ENCODE measurements at regions not wholly inside any gene's neighbourhood (a gene's known extent, or its start where the extent isn't known, plus 50 kb on each side); places are given as distances from the start of the nearest gene placed in this dataset.

GRCh38 chr5:167918813-167919483 is 372.5 kb upstream of the WWC1 start:
- H3K36me3 ChIP-seq (ENCODE audit: control insufficient read depth in 3 of 3, insufficient read depth in 3 of 3, low read length in 3 of 3): no peaks in the 10 kb centered on the region
- H3K27ac ChIP-seq (ENCODE audit: low read depth, low read length): no peak overlapping the region
- H3K4me3 ChIP-seq (ENCODE audit: low read length in 3 of 3): no peak overlapping the region
- H3K9me3 ChIP-seq (ENCODE audit: control insufficient read depth in 3 of 3, low read length in 3 of 3): no peaks in the 10 kb centered on the region
- H3K27me3 ChIP-seq (ENCODE audit: control insufficient read depth in 3 of 3, insufficient read depth in 3 of 3, low read length in 3 of 3): no peaks in the 10 kb centered on the region
- no peaks in the 10 kb centered on the region for H3K4me1 ChIP-seq (ENCODE audit: control insufficient read depth in 3 of 3, insufficient read depth in 3 of 3, low read length in 3 of 3)
- H3K9ac ChIP-seq (ENCODE audit: low read depth in 1 of 3, low read length in 3 of 3): no peak overlapping the region

DNA sequence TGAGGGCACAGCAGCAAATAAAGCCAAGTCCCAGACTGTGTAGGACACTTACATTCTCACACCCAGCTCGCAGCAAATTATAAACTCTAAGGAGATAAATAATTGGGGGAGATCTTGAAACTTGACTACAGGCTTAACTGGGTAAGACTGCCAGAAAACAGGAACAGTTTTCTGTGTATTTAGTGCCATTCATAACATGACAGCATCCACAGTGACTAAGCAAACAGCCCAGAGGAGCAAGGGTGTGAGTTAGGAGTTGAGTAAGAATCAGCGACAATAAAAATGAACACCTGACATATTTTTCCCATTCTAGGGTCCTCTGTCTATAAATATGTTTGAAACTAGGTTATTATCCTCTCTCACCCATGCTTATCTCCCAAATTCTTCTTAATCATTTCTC is 370.9 kb upstream of the WWC1 start:
- H3K27ac ChIP-seq (ENCODE audit: low read depth, low read length): no peak overlapping the region
- H3K36me3 ChIP-seq (ENCODE audit: control insufficient read depth in 3 of 3, insufficient read depth in 3 of 3, low read length in 3 of 3): no peaks in the 10 kb centered on the region
- H3K9ac ChIP-seq (ENCODE audit: low read depth in 1 of 3, low read length in 3 of 3): no peak overlapping the region
- no peaks in the 10 kb centered on the region for H3K9me3 ChIP-seq (ENCODE audit: control insufficient read depth in 3 of 3, low read length in 3 of 3)
- no peak overlapping the region for H3K4me3 ChIP-seq (ENCODE audit: low read length in 3 of 3)
- no peaks in the 10 kb centered on the region for H3K4me1 ChIP-seq (ENCODE audit: control insufficient read depth in 3 of 3, insufficient read depth in 3 of 3, low read length in 3 of 3)
- H3K27me3 ChIP-seq (ENCODE audit: control insufficient read depth in 3 of 3, insufficient read depth in 3 of 3, low read length in 3 of 3): no peaks in the 10 kb centered on the region

GRCh38 chr5:167921796-167922195 is 369.6 kb upstream of the WWC1 start:
- Histone ChIP-seq H3K4me1 (ENCODE audit: control insufficient read depth in 3 of 3, insufficient read depth in 3 of 3, low read length in 3 of 3) (no peaks in the 10 kb centered on the region), H3K9me3 (ENCODE audit: control insufficient read depth in 3 of 3, low read length in 3 of 3) (no peaks in the 10 kb centered on the region), H3K4me3 (ENCODE audit: low read length in 3 of 3) (no peak overlapping the region), H3K36me3 (ENCODE audit: control insufficient read depth in 3 of 3, insufficient read depth in 3 of 3, low read length in 3 of 3) (no peaks in the 10 kb centered on the region), H3K27ac (ENCODE audit: low read depth, low read length) (no peak overlapping the region), H3K9ac (ENCODE audit: low read depth in 1 of 3, low read length in 3 of 3) (no peak overlapping the region), H3K27me3 (ENCODE audit: control insufficient read depth in 3 of 3, insufficient read depth in 3 of 3, low read length in 3 of 3) (no peaks in the 10 kb centered on the region)

DNA sequence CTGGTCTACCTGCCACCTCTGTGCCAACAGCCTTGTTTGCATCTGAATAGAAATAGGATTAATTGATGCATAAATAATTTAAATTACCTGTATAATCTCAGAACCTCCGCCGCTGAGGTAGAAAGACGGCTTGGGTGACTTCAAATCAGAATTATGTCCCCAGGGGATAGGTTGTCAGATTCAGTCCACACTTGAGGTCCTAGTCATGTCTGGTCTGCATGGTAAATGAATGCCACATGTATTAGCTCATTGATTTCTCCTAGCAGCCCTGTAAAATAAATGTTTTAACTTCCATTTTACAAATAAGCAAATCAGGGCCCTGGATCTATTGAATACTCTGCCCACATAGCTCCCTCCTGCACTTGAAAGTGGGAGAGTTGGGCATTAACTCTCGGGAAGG is 368.0 kb upstream of the WWC1 start:
- no peaks in the 10 kb centered on the region for H3K36me3 ChIP-seq (ENCODE audit: control insufficient read depth in 3 of 3, insufficient read depth in 3 of 3, low read length in 3 of 3)

GRCh38 chr5:167929841-167930240 is 361.6 kb upstream of the WWC1 start:
- Histone ChIP-seq H3K27ac (ENCODE audit: low read depth, low read length) (no peak overlapping the region), H3K4me1 (ENCODE audit: control insufficient read depth in 3 of 3, insufficient read depth in 3 of 3, low read length in 3 of 3) (no peaks in the 10 kb centered on the region), H3K27me3 (ENCODE audit: control insufficient read depth in 3 of 3, insufficient read depth in 3 of 3, low read length in 3 of 3) (peaks cover 0 to 3% (median 0%) of the 10 kb centered on the region in 3 donors), H3K9ac (ENCODE audit: low read depth in 1 of 3, low read length in 3 of 3) (no peak overlapping the region), H3K4me3 (ENCODE audit: low read length in 3 of 3) (no peak overlapping the region), H3K36me3 (ENCODE audit: control insufficient read depth in 3 of 3, insufficient read depth in 3 of 3, low read length in 3 of 3) (no peaks in the 10 kb centered on the region), H3K9me3 (ENCODE audit: control insufficient read depth in 3 of 3, low read length in 3 of 3) (no peaks in the 10 kb centered on the region)

More for the DNA sequence above, 368.0 kb upstream of the WWC1 start:
- Histone ChIP-seq H3K4me3 (ENCODE audit: low read length in 3 of 3) (no peak overlapping the region), H3K4me1 (ENCODE audit: control insufficient read depth in 3 of 3, insufficient read depth in 3 of 3, low read length in 3 of 3) (no peaks in the 10 kb centered on the region), H3K27ac (ENCODE audit: low read depth, low read length) (no peak overlapping the region), H3K9me3 (ENCODE audit: control insufficient read depth in 3 of 3, low read length in 3 of 3) (no peaks in the 10 kb centered on the region), H3K27me3 (ENCODE audit: control insufficient read depth in 3 of 3, insufficient read depth in 3 of 3, low read length in 3 of 3) (no peaks in the 10 kb centered on the region), H3K9ac (ENCODE audit: low read depth in 1 of 3, low read length in 3 of 3) (no peak overlapping the region)

- Histone ChIP-seq H3K4me1 (ENCODE audit: control insufficient read depth in 3 of 3, insufficient read depth in 3 of 3, low read length in 3 of 3) (no peaks in the 10 kb centered on the region), H3K36me3 (ENCODE audit: control insufficient read depth in 3 of 3, insufficient read depth in 3 of 3, low read length in 3 of 3) (no peaks in the 10 kb centered on the region), H3K9ac (ENCODE audit: low read depth in 1 of 3, low read length in 3 of 3) (no peak overlapping the region), H3K27me3 (ENCODE audit: control insufficient read depth in 3 of 3, insufficient read depth in 3 of 3, low read length in 3 of 3) (peaks cover 0 to 3% (median 0%) of the 10 kb centered on the region in 3 donors), H3K9me3 (ENCODE audit: control insufficient read depth in 3 of 3, low read length in 3 of 3) (no peaks in the 10 kb centered on the region), H3K4me3 (ENCODE audit: low read length in 3 of 3) (no peak overlapping the region), H3K27ac (ENCODE audit: low read depth, low read length) (no peak overlapping the region)
These were observed 356.9 kb upstream of the WWC1 start for GRCh38 chr5:167934551-167934971.

- Histone ChIP-seq H3K36me3 (ENCODE audit: control insufficient read depth in 3 of 3, insufficient read depth in 3 of 3, low read length in 3 of 3) (no peaks in the 10 kb centered on the region), H3K27ac (ENCODE audit: low read depth, low read length) (no peak overlapping the region), H3K9me3 (ENCODE audit: control insufficient read depth in 3 of 3, low read length in 3 of 3) (no peaks in the 10 kb centered on the region), H3K9ac (ENCODE audit: low read depth in 1 of 3, low read length in 3 of 3) (no peak overlapping the region), H3K27me3 (ENCODE audit: control insufficient read depth in 3 of 3, insufficient read depth in 3 of 3, low read length in 3 of 3) (peaks cover 0 to 3% (median 0%) of the 10 kb centered on the region in 3 donors), H3K4me1 (ENCODE audit: control insufficient read depth in 3 of 3, insufficient read depth in 3 of 3, low read length in 3 of 3) (no peaks in the 10 kb centered on the region), H3K4me3 (ENCODE audit: low read length in 3 of 3) (no peak overlapping the region)
These were observed 355.4 kb upstream of the WWC1 start for GRCh38 chr5:167936022-167936421.

DNA sequence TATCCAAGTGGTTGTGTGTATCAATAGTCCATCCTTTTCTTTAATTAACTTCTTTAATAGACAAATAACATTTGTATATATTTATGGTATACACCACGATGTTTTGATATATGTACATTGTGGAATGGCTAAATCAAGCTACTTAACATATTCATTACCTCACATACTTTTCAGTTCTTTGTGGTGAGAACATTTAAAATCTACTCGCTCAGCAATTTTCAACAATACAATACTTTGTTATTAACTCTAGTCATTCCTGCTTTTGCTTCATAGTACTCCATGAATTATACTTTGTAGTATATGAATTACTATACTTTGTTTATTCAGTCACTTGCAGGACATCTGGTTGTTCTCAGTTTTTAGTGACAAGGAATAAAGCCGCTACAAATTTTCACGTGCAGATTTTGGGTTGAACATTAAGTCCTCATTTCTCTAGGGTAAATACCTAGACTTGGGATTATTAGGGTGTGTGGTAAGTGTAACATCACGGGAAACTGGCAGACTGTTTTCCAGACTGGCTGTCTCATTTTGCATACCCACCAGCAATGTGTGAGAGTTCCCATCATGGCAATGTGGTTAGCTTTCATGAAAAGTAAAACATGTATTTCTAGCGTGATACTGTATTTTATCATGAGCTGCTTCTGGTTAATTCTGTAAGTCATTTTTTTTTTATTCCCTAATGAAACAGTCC is 354.4 kb upstream of the WWC1 start:
- Histone ChIP-seq H3K4me3 (ENCODE audit: low read length in 3 of 3) (no peak overlapping the region), H3K9ac (ENCODE audit: low read depth in 1 of 3, low read length in 3 of 3) (no peak overlapping the region), H3K27ac (ENCODE audit: low read depth, low read length) (no peak overlapping the region), H3K27me3 (ENCODE audit: control insufficient read depth in 3 of 3, insufficient read depth in 3 of 3, low read length in 3 of 3) (peaks cover 0 to 3% (median 0%) of the 10 kb centered on the region in 3 donors), H3K36me3 (ENCODE audit: control insufficient read depth in 3 of 3, insufficient read depth in 3 of 3, low read length in 3 of 3) (no peaks in the 10 kb centered on the region), H3K4me1 (ENCODE audit: control insufficient read depth in 3 of 3, insufficient read depth in 3 of 3, low read length in 3 of 3) (no peaks in the 10 kb centered on the region), H3K9me3 (ENCODE audit: control insufficient read depth in 3 of 3, low read length in 3 of 3) (no peaks in the 10 kb centered on the region)

- H3K27ac ChIP-seq (ENCODE audit: low read depth, low read length): no peak overlapping the region
- no peaks in the 10 kb centered on the region for H3K9me3 ChIP-seq (ENCODE audit: control insufficient read depth in 3 of 3, low read length in 3 of 3)
- H3K27me3 ChIP-seq (ENCODE audit: control insufficient read depth in 3 of 3, insufficient read depth in 3 of 3, low read length in 3 of 3): peaks cover 0 to 3% (median 0%) of the 10 kb centered on the region in 3 donors
- no peak overlapping the region for H3K4me3 ChIP-seq (ENCODE audit: low read length in 3 of 3)
- no peak overlapping the region for H3K9ac ChIP-seq (ENCODE audit: low read depth in 1 of 3, low read length in 3 of 3)
- H3K36me3 ChIP-seq (ENCODE audit: control insufficient read depth in 3 of 3, insufficient read depth in 3 of 3, low read length in 3 of 3): no peaks in the 10 kb centered on the region
- H3K4me1 ChIP-seq (ENCODE audit: control insufficient read depth in 3 of 3, insufficient read depth in 3 of 3, low read length in 3 of 3): no peaks in the 10 kb centered on the region
These were observed 353.8 kb upstream of the WWC1 start for GRCh38 chr5:167937635-167937998.

GRCh38 chr5:167939686-167940085 is 351.8 kb upstream of the WWC1 start:
- H3K9me3 ChIP-seq (ENCODE audit: control insufficient read depth in 3 of 3, low read length in 3 of 3): no peaks in the 10 kb centered on the region
- peaks cover 0 to under 1% (median 0%) of the 10 kb centered on the region in 3 donors for H3K27me3 ChIP-seq (ENCODE audit: control insufficient read depth in 3 of 3, insufficient read depth in 3 of 3, low read length in 3 of 3)
- no peak overlapping the region for H3K4me3 ChIP-seq (ENCODE audit: low read length in 3 of 3)
- H3K9ac ChIP-seq (ENCODE audit: low read depth in 1 of 3, low read length in 3 of 3): no peak overlapping the region
- no peak overlapping the region for H3K27ac ChIP-seq (ENCODE audit: low read depth, low read length)
- H3K4me1 ChIP-seq (ENCODE audit: control insufficient read depth in 3 of 3, insufficient read depth in 3 of 3, low read length in 3 of 3): no peaks in the 10 kb centered on the region
- H3K36me3 ChIP-seq (ENCODE audit: control insufficient read depth in 3 of 3, insufficient read depth in 3 of 3, low read length in 3 of 3): no peaks in the 10 kb centered on the region

Measured in skeletal muscle tissue (tissue), 3 donors.